K562 (cell line): ENCODE measurements at regions not wholly inside any gene's neighbourhood (a gene's known extent, or its start where the extent isn't known, plus 50 kb on each side); places are given as distances from the start of the nearest gene placed in this dataset.

ENCODE experiments used
- ATF1 ChIP-seq, 2 experiments: fragments of 450-650 bp in 1 of 2; IDR thresholded peaks; 2 replicates each; pipeline ENCODE4 v1.6.1; 2016; ENCODE audit warnings: missing compliant biosample characterization in 1 of 2, missing genetic modification characterization in 1 of 2
- MYC ChIP-seq, 2 experiments: fragments of 250-450 bp in 1 of 2; sonication (Bioruptor Pico) in 1 of 2; IDR thresholded peaks; 2 replicates each; pipeline versions ENCODE4 v1.5.1 to v1.6.1; 2012 to 2021; ENCODE audit warnings: low read depth in 2 of 2, borderline replicate concordance in 1 of 2, improper control_type of control experiment in 1 of 2, low read length in 1 of 2, mild to moderate bottlenecking in 1 of 2, moderate library complexity in 1 of 2
- PHF8 ChIP-seq: fragments of 200-600 bp; sonication (generic); IDR thresholded peaks from 2 replicates; pipeline ENCODE4 v1.6.1; 2012; ENCODE audit warnings: mixed run types, mild to moderate bottlenecking, inconsistent platforms, low read length, moderate library complexity, borderline replicate concordance
- SIRT6 ChIP-seq: IDR thresholded peaks from one replicate; pipeline ENCODE4 v1.6.1; 2012; ENCODE audit warnings: low read depth, mild to moderate bottlenecking, control low read depth, inconsistent platforms, low read length, moderate library complexity
- ZBTB8A ChIP-seq: fragments of 450-650 bp; IDR thresholded peaks from 2 replicates; pipeline ENCODE4 v1.6.1; 2018; ENCODE audit warnings: mild to moderate bottlenecking, moderate library complexity; ENCODE audit not compliant: partially characterized antibody
- ZNF431 ChIP-seq: sonication (generic); formaldehyde crosslinking; IDR thresholded peaks from 2 replicates; pipeline ENCODE4 v1.8.0; 2022; ENCODE audit warnings: mild to moderate bottlenecking, missing genetic modification reagents
- ZNF77 ChIP-seq: fragments of 250-450 bp; sonication (Bioruptor Pico); IDR thresholded peaks from 2 replicates; pipeline ENCODE4 v1.5.0; 2020
- ZSCAN29 ChIP-seq: fragments of 450-650 bp; IDR thresholded peaks from 2 replicates; pipeline ENCODE4 v1.6.1; 2017
- TF ChIP-seq, protein P1 (sequence below), 2 experiments: fragments of 450-650 bp; formaldehyde crosslinking in 1 of 2; IDR thresholded peaks; 2 replicates each; pipeline versions ENCODE4 v1.4.0 to v1.6.1; 2014 to 2020; ENCODE audit warnings: mild to moderate bottlenecking in 2 of 2, borderline replicate concordance in 1 of 2, low read depth in 1 of 2
- TF ChIP-seq, protein P2 (sequence below), 2 experiments: fragments of 450-650 bp in 1 of 2; sonication (generic) in 1 of 2; formaldehyde crosslinking in 1 of 2; IDR thresholded peaks in 1 of 2; conservative IDR thresholded peaks in 1 of 2; 2 replicates each; pipeline versions ENCODE4 v1.6.1 to v1.8.1; 2016 to 2023; ENCODE audit warnings: mild to moderate bottlenecking in 2 of 2, moderate library complexity in 2 of 2, inconsistent platforms in 1 of 2, missing genetic modification reagents in 1 of 2

DNA sequence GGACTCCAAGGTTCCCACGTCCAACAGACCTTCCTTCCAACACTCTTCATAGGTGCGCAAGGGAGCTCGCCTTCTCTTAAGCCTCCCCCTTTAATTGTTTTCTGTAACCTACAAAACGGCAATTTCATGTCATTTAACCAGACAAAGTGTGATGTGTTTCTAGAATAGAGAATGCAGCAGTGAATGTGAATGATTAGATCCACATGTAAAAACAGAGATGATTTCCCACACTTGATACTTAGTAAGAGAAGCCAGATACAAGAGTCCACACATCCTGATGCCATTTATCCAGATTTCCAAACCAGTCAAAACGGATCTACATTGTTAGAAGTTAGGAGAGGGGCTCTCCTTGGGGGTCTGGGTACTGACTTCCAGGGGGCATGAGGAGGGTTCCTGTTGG lies 89.3 kb downstream of the IRF8 start:
- TF ChIP-seq ZNF431 (CRISPR knock-in tag): no peak
- no peak for TF ChIP-seq SIRT6
- no peak for TF ChIP-seq ZSCAN29
- TF ChIP-seq ATF1 (CRISPR knock-in tag; IDR thresholded peaks at IDR 0.05): no peak
- no peak for TF ChIP-seq ATF1 (tag; IDR thresholded peaks at IDR 0.05)
- TF ChIP-seq ZNF77 (CRISPR knock-in tag): no peak
- TF ChIP-seq ZBTB8A: no peak
- TF ChIP-seq, protein P1, sequence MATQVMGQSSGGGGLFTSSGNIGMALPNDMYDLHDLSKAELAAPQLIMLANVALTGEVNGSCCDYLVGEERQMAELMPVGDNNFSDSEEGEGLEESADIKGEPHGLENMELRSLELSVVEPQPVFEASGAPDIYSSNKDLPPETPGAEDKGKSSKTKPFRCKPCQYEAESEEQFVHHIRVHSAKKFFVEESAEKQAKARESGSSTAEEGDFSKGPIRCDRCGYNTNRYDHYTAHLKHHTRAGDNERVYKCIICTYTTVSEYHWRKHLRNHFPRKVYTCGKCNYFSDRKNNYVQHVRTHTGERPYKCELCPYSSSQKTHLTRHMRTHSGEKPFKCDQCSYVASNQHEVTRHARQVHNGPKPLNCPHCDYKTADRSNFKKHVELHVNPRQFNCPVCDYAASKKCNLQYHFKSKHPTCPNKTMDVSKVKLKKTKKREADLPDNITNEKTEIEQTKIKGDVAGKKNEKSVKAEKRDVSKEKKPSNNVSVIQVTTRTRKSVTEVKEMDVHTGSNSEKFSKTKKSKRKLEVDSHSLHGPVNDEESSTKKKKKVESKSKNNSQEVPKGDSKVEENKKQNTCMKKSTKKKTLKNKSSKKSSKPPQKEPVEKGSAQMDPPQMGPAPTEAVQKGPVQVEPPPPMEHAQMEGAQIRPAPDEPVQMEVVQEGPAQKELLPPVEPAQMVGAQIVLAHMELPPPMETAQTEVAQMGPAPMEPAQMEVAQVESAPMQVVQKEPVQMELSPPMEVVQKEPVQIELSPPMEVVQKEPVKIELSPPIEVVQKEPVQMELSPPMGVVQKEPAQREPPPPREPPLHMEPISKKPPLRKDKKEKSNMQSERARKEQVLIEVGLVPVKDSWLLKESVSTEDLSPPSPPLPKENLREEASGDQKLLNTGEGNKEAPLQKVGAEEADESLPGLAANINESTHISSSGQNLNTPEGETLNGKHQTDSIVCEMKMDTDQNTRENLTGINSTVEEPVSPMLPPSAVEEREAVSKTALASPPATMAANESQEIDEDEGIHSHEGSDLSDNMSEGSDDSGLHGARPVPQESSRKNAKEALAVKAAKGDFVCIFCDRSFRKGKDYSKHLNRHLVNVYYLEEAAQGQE (IDR thresholded peaks at IDR 0.05; ENCODE audit: borderline replicate concordance): no peak
- TF ChIP-seq, protein P1 (CRISPR knock-in tag; IDR thresholded peaks at IDR 0.05; ENCODE audit: low read depth): no peak
- TF ChIP-seq PHF8: no peak
- TF ChIP-seq MYC (IDR thresholded peaks at IDR 0.05; ENCODE audit: low read depth, low read length): no peak
- no peak for TF ChIP-seq MYC (CRISPR knock-in tag; IDR thresholded peaks at IDR 0.05; ENCODE audit: borderline replicate concordance, low read depth)
- TF ChIP-seq, protein P2, sequence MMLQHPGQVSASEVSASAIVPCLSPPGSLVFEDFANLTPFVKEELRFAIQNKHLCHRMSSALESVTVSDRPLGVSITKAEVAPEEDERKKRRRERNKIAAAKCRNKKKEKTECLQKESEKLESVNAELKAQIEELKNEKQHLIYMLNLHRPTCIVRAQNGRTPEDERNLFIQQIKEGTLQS (IDR thresholded peaks at IDR 0.05): no peak
- TF ChIP-seq, protein P2 (CRISPR knock-in tag; conservative IDR thresholded peaks at IDR 0.05): no peak
